Transverse colon (tissue), 4 donors: ENCODE measurements at regions not wholly inside any gene's neighbourhood (a gene's known extent, or its start where the extent isn't known, plus 50 kb on each side); places are given as distances from the start of the nearest gene placed in this dataset.

Experiments
- DNase-seq: peaks from one replicate; pipeline ENCODE4 v3.0.0-alpha.2; 2019
- H3K27ac ChIP-seq, 4 donors: fragments of 200-600 bp; sonication (generic); 2 replicates each; pipeline ENCODE4 v1.5.1; 2016 to 2018; ENCODE audit warnings: inconsistent platforms in 4 of 4
- H3K27me3 ChIP-seq: fragments of 200-600 bp; sonication (generic); 2 replicates; pipeline ENCODE4 v1.5.1; 2017; ENCODE audit warnings: inconsistent platforms
- H3K36me3 ChIP-seq, 4 donors: fragments of 200-600 bp; sonication (generic); 2 replicates each; pipeline ENCODE4 v1.5.1; 2017 to 2019; ENCODE audit warnings: inconsistent platforms in 4 of 4
- H3K4me1 ChIP-seq, 4 donors: fragments of 200-600 bp; sonication (generic); 2 replicates each; pipeline ENCODE4 v1.5.1; 2017 to 2020; ENCODE audit warnings: inconsistent platforms in 4 of 4
- H3K4me3 ChIP-seq, 4 donors: fragments of 200-600 bp; sonication (generic); 1 replicate in 1 of 4; 2 replicates in 3 of 4; pipeline versions ENCODE4 v1.5.1 to v1.6.1; 2017 to 2019; ENCODE audit warnings: inconsistent platforms in 4 of 4
- H3K9me3 ChIP-seq, 2 donors: fragments of 200-600 bp; sonication (generic); 2 replicates each; pipeline ENCODE4 v1.5.1; 2017 to 2019; ENCODE audit warnings: inconsistent platforms in 2 of 2
- CTCF ChIP-seq, 5 experiments: fragments of 200-600 bp in 3 of 5; fragments of 450-650 bp in 2 of 5; sonication (generic) in 3 of 5; IDR thresholded peaks; 1 replicate in 2 of 5; 2 replicates in 3 of 5; pipeline ENCODE4 v1.5.1; 2016 to 2017; ENCODE audit warnings: antibody characterized with exemption in 5 of 5, inconsistent platforms in 3 of 5, mild to moderate bottlenecking in 2 of 5, moderate library complexity in 1 of 5
- EP300 ChIP-seq: sonication (generic); formaldehyde crosslinking; IDR thresholded peaks from one replicate; pipeline ENCODE4 v1.6.1; 2017; ENCODE audit warnings: antibody characterized with exemption, low read depth
- POLR2A ChIP-seq: fragments of 450-650 bp; IDR thresholded peaks from one replicate; pipeline ENCODE4 v1.6.1; 2016; ENCODE audit warnings: antibody characterized with exemption, mild to moderate bottlenecking, moderate library complexity
- POLR2AphosphoS5 ChIP-seq, 3 donors: sonication (generic); formaldehyde crosslinking; IDR thresholded peaks; one replicate each; pipeline ENCODE4 v1.6.1; 2016; ENCODE audit warnings: antibody characterized with exemption in 3 of 3
- WGBS, 2 donors: methylation state at CpG; one replicate each; pipeline ENCODE4 v1.1.5; 2018; ENCODE audit warnings: low coverage in 1 of 2; 5-methylcytosine and 5-hydroxymethylcytosine counted together
- in situ Hi-C, 4 donors: fragments of 200-750 bp; cut with MboI; loops; one replicate each; pipeline versions ENCODE4 v1.15.0 to v1.15.1; 2017; ENCODE audit warnings: low sequenced_read_pairs in 3 of 4, low pct_ligation_motif_present in 1 of 4, low pct_unique_long_range_greater_than_20kb in 1 of 4
- intact Hi-C: fragments of 100-400 bp; cut with DNase I; formaldehyde crosslinking; loops from one replicate; pipeline ENCODE4 v1.15.1; 2023; ENCODE audit warnings: low total_unique reads

GRCh38 chr17:14755002-14755401, 454.1 kb downstream of the HS3ST3B1 start:
- in situ Hi-C loops = no loop called here
- no peaks in the 10 kb centered on the region for H3K36me3 ChIP-seq
- WGBS, 2 donors = 0% methylated on average over 1 of the region's 1 CpG

GRCh38 chr17:14753383-14753782, 452.5 kb downstream of the HS3ST3B1 start:
- TF ChIP-seq POLR2A = no peak
- no peak overlapping the region for H3K27ac ChIP-seq
- intact Hi-C loops = no loop called here
- no peak for DNase-seq
- 91 to 100% methylated on average over 4 to 6 of the region's 6 CpGs for WGBS, 2 donors
- in situ Hi-C loops = no loop called here
- no peaks in the 10 kb centered on the region for H3K27me3 ChIP-seq
- no peaks in the 10 kb centered on the region for H3K4me1 ChIP-seq
- H3K4me3 ChIP-seq = no peak overlapping the region
- H3K9me3 ChIP-seq = no peaks in the 10 kb centered on the region
- H3K36me3 ChIP-seq = no peaks in the 10 kb centered on the region

More at GRCh38 chr17:14755002-14755401, 454.1 kb downstream of the HS3ST3B1 start:
- Histone ChIP-seq H3K27ac (no peak overlapping the region), H3K4me1 (no peaks in the 10 kb centered on the region), H3K9me3 (no peaks in the 10 kb centered on the region), H3K27me3 (no peaks in the 10 kb centered on the region), H3K4me3 (no peak overlapping the region)
- DNase-seq = no peak
- no peak for TF ChIP-seq POLR2A
- TF ChIP-seq CTCF (IDR thresholded peaks at IDR 0.05) = no peak
- TF ChIP-seq POLR2AphosphoS5 (IDR thresholded peaks at IDR 0.05) = no peak
- TF ChIP-seq EP300 = no peak
- intact Hi-C loops = no loop called here

GRCh38 chr17:14752011-14752410, 451.1 kb downstream of the HS3ST3B1 start:
- Histone ChIP-seq H3K4me1 (no peaks in the 10 kb centered on the region), H3K4me3 (no peak overlapping the region), H3K27ac (no peak overlapping the region), H3K27me3 (no peaks in the 10 kb centered on the region), H3K36me3 (no peaks in the 10 kb centered on the region), H3K9me3 (no peaks in the 10 kb centered on the region)
- intact Hi-C loops = no loop called here
- WGBS, 2 donors = 65 to 70% methylated on average over 2 of the region's 2 CpGs
- no peak for DNase-seq
- TF ChIP-seq POLR2AphosphoS5 (IDR thresholded peaks at IDR 0.05) (no peak), EP300 (no peak), POLR2A (no peak), CTCF (IDR thresholded peaks at IDR 0.05) (no peak)
- in situ Hi-C loops = no loop called here

- H3K27me3 ChIP-seq = no peaks in the 10 kb centered on the region
- H3K9me3 ChIP-seq = no peaks in the 10 kb centered on the region
- H3K36me3 ChIP-seq = no peaks in the 10 kb centered on the region
- in situ Hi-C loops = no loop called here
- 98% methylated on average over 5 of the region's 5 CpGs; no CpG with 5 or more reads in 1 of the 2 donors for WGBS, 2 donors
- H3K4me3 ChIP-seq = no peak overlapping the region
- intact Hi-C loops = no loop called here
- H3K4me1 ChIP-seq = no peaks in the 10 kb centered on the region
- H3K27ac ChIP-seq = no peak overlapping the region
- TF ChIP-seq CTCF (IDR thresholded peaks at IDR 0.05) (no peak), EP300 (no peak), POLR2A (no peak), POLR2AphosphoS5 (IDR thresholded peaks at IDR 0.05) (no peak)
- DNase-seq = no peak
Measured at GRCh38 chr17:14750866-14751265, 450.0 kb downstream of the HS3ST3B1 start.

GRCh38 chr17:14749269-14749668, 448.4 kb downstream of the HS3ST3B1 start:
- WGBS, 2 donors = 76 to 87% methylated on average over 4 of the region's 4 CpGs

More at GRCh38 chr17:14749269-14749668, 448.4 kb downstream of the HS3ST3B1 start:
- Histone ChIP-seq H3K4me3 (no peak overlapping the region), H3K36me3 (no peaks in the 10 kb centered on the region), H3K9me3 (no peaks in the 10 kb centered on the region), H3K27ac (no peak overlapping the region), H3K27me3 (no peaks in the 10 kb centered on the region), H3K4me1 (no peaks in the 10 kb centered on the region)
- in situ Hi-C loops (no loop called here), intact Hi-C loops (no loop called here)
- no peak for DNase-seq
- no peak for TF ChIP-seq POLR2AphosphoS5 (IDR thresholded peaks at IDR 0.05)
- no peak for TF ChIP-seq CTCF (IDR thresholded peaks at IDR 0.05)
- TF ChIP-seq POLR2A = no peak
- TF ChIP-seq EP300 = no peak
